NCI-H446 treated with DMSO at 0.1 percent for 48 hours (cell line): ENCODE measurements at regions not wholly inside any gene's neighbourhood (a gene's known extent, or its start where the extent isn't known, plus 50 kb on each side); places are given as distances from the start of the nearest gene placed in this dataset.

Experiments used
- DNase-seq: peaks from one replicate; lab custom pipeline; 2025; lab: John Stamatoyannopoulos, UW

DNA sequence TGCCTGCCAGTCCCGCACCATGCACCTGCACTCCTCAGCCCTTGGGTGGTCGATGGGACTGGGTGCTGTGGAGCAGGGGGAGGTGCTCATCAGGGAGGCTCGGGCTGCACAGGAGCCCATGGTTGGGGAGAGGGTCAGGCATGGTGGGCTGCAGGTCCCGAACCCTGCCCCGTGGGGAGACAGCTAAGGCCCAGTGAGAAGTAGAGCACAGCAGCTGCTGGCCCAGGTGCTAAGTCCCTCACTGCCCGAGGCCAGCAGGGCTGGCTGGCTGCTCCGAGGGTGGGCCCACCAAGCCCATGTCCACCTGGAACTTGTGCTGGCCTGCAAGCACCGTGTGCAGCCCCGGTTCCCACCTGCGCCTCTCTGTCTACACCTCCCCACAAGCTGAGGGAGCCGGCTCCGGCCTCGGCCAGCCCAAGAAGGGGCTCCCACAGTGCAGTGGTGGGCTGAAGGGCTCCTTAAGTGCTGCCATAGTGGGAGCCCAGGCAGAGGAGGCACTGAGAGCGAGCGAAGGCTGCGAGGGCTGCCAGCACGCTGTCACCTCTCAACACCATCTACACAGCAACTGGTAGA lies 88.5 kb upstream of the ELAVL2 start:
- DNase-seq: no peak

DNA sequence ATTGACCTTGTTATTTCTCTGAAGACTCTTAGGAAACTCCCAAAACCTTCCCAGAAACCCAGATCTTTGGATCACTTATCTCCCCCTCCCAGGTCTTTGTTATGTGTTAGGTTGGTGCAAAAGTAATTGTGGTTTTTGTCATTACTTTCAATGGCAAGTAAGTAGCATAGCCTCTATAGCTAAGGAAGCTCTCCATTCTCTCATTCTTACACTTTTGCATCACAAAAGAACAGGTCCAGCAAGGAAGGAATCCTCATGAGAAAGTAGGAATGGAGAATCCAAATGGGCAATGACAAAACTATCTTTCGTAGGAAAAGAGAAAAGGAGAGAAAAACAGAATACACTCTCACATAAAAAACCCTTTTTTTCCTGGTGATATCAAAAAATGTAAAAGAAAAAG lies 81.3 kb upstream of the ELAVL2 start:
- DNase-seq: no peak

DNA sequence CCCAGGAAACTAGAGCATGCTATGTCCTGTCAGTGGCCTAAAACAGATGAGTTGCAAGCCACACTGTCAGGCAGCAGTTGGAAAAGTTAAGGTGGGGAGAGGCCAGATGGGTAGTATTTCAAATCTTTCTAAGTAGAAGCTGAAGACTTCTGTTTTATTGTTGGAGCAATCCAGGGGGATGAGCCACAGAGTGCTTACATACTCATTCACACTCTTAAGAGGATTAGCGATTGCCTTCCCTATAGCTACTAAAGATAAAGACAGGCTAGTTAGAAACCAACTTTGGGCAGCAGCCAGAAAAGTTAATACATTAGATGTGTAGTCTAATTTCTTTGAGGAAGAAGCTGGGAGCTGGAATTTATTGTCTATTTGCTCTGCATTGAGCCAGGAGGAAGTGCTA lies 61.7 kb upstream of the ELAVL2 start:
- no peak for DNase-seq
